Activated naive CD4-positive, alpha-beta T cell treated with anti-CD3 and anti-CD28 coated beads for 36 hours (primary cell): ENCODE measurements at regions not wholly inside any gene's neighbourhood (a gene's known extent, or its start where the extent isn't known, plus 50 kb on each side); places are given as distances from the start of the nearest gene placed in this dataset.

Source experiments
- CTCF ChIA-PET: fragments of 350-600 bp; sonication (Branson Sonifier 250); formaldehyde crosslinking; loops from one replicate; lab custom pipeline; 2021; ENCODE audit warnings: antibody characterized with exemption; lab: Charles Lee
- DNase-seq: peaks from one replicate; pipeline ENCODE4 v3.0.0-alpha.2; 2020
- H3K27ac Mint-ChIP-seq: one replicate; pipeline ENCODE4 v1.8.0; 2021; ENCODE audit warnings: mild to moderate bottlenecking, mixed read lengths
- H3K27me3 Mint-ChIP-seq: one replicate; pipeline ENCODE4 v1.8.0; 2021; ENCODE audit warnings: low read depth, mixed read lengths
- H3K36me3 Mint-ChIP-seq: one replicate; pipeline ENCODE4 v1.8.0; 2021; ENCODE audit warnings: low read depth, mixed read lengths
- H3K4me1 Mint-ChIP-seq: one replicate; pipeline ENCODE4 v1.8.0; 2021; ENCODE audit warnings: low read depth, mixed read lengths
- H3K4me3 Mint-ChIP-seq: one replicate; pipeline ENCODE4 v1.8.0; 2021; ENCODE audit warnings: mild to moderate bottlenecking, moderate library complexity, mixed read lengths
- H3K9me3 Mint-ChIP-seq: one replicate; pipeline ENCODE4 v1.8.0; 2021; ENCODE audit warnings: mixed read lengths
- intact Hi-C: fragments of 100-400 bp; cut with micrococcal nuclease; formaldehyde crosslinking; loops from one replicate; pipeline ENCODE4 v1.15.1; 2023

- Mint-ChIP-seq H3K36me3 (no peaks in the 10 kb centered on the region), H3K4me3 (no peak overlapping the region), H3K27me3 (no peaks in the 10 kb centered on the region), H3K27ac (no peak overlapping the region), H3K9me3 (peaks cover 5% of the 10 kb centered on the region), H3K4me1 (no peaks in the 10 kb centered on the region)
- DNase-seq = no peak
- CTCF ChIA-PET = no interaction called here
- intact Hi-C loops = no loop called here
Observed at GRCh38 chr4:162657966-162658365, 494.2 kb upstream of the FSTL5 start.

- peaks cover 2% of the 10 kb centered on the region for H3K9me3 Mint-ChIP-seq
- H3K4me3 Mint-ChIP-seq = no peak overlapping the region
- no peak for DNase-seq
- CTCF ChIA-PET = no interaction called here
- H3K27me3 Mint-ChIP-seq = no peaks in the 10 kb centered on the region
- no peaks in the 10 kb centered on the region for H3K36me3 Mint-ChIP-seq
- no peaks in the 10 kb centered on the region for H3K4me1 Mint-ChIP-seq
- H3K27ac Mint-ChIP-seq = no peak overlapping the region
- intact Hi-C loops = no loop called here
Observed at GRCh38 chr4:162650166-162650565, 486.4 kb upstream of the FSTL5 start.

DNA sequence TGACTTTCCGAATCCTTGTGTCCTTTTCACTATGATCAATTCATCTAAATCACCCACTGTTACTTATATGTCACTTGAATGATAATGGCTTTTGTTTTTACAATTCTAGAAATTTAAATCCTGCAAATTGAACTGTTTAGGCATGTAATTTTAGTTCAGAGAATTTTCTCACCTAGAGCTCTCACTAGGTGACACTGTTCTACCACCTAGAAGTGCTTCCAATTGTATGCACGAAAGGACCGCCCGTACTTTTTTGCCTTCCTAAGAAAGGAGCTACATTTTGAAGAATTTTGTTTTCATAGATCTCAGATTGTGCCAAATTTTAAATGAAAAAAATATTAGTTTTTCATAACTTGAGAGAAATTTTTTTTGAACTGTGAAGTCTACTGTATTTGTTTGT is 481.6 kb upstream of the FSTL5 start:
- Mint-ChIP-seq H3K36me3 (no peaks in the 10 kb centered on the region), H3K4me1 (no peaks in the 10 kb centered on the region), H3K27me3 (no peaks in the 10 kb centered on the region), H3K27ac (no peak overlapping the region), H3K4me3 (no peak overlapping the region), H3K9me3 (peaks cover 3% of the 10 kb centered on the region)
- DNase-seq = no peak
- CTCF ChIA-PET = interaction anchor here (1.0 kb wide), 1 partner anchor 41 kb away, joined by 3 read pairs; no protein-coding TSS in a partner anchor
- intact Hi-C loops = no loop called here

DNA sequence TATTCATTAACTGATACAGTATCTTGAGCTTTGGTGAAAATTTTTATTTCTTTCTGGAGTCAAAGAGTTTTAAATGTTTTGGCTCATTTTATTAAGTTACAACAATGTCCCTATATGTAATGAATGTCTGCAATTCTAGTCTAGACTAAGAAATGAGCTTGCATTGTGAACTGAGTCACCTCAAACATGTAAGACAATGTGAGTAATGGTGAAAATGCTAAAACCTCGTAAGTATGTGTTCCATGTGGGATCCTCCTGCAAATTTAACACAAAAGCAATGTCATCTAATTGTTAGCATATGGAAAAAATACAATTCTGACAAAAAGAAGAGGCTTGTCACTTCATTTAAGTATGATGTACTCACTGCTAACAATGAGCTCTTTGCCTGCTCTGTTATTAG is 480.5 kb upstream of the FSTL5 start:
- Mint-ChIP-seq H3K9me3 (peaks cover 3% of the 10 kb centered on the region), H3K27me3 (no peaks in the 10 kb centered on the region), H3K27ac (no peak overlapping the region), H3K36me3 (no peaks in the 10 kb centered on the region), H3K4me3 (no peak overlapping the region), H3K4me1 (no peaks in the 10 kb centered on the region)
- intact Hi-C loops = no loop called here
- CTCF ChIA-PET = interaction anchor here (1.0 kb wide), 1 partner anchor 42 kb away, joined by 3 read pairs; no protein-coding TSS in a partner anchor
- no peak for DNase-seq

DNA sequence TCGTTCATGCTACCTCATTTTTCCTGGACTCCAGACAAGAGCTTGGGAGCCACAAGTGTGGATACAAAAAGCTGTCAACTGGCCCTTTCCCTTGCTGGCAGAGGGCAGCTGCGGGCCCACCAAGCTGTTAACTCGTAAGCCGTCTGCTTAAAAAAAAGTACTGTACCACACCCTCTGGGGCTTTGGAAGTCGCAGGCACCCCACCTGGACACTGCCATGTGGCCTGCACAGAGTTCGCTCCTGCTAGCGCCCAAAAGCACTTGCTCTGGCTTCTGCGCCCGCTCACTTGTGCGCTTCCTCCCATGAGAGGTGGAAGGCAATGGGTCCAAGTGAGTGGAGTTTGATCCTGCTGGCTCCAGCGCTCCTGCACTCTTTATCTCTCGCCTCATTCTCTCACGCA is 476.4 kb upstream of the FSTL5 start:
- DNase-seq = no peak
- Mint-ChIP-seq H3K27me3 (no peaks in the 10 kb centered on the region), H3K9me3 (peaks cover 3% of the 10 kb centered on the region), H3K4me1 (no peaks in the 10 kb centered on the region), H3K4me3 (no peak overlapping the region), H3K27ac (no peak overlapping the region), H3K36me3 (no peaks in the 10 kb centered on the region)
- CTCF ChIA-PET = no interaction called here
- intact Hi-C loops = no loop called here

- intact Hi-C loops = no loop called here
- DNase-seq = no peak
- Mint-ChIP-seq H3K27me3 (no peaks in the 10 kb centered on the region), H3K4me1 (no peaks in the 10 kb centered on the region), H3K27ac (no peak overlapping the region), H3K9me3 (peaks cover 5% of the 10 kb centered on the region), H3K36me3 (no peaks in the 10 kb centered on the region), H3K4me3 (no peak overlapping the region)
- CTCF ChIA-PET = no interaction called here
Observed at GRCh38 chr4:162634390-162634789, 470.6 kb upstream of the FSTL5 start.

DNA sequence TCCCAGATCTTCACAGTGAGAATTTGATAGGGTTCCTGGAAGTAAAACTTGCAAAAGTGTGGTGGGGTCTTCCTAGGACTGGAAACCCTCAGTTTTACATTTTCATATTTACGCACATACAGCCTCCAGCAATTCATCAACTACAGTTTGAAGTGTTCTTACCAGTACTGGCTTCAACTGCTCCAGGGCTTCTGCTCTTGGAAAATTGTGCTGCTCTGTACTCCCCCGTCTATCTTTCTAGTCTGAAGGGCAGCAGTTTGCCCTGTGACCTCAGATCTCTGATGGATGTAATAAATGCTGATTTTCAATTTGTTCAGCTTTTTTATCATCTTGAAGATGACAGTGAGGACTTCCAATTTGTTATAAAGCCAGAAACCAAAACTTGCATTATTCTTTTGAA is 458.9 kb upstream of the FSTL5 start:
- CTCF ChIA-PET = no interaction called here

GRCh38 chr4:162610116-162610515 is 446.3 kb upstream of the FSTL5 start:
- Mint-ChIP-seq H3K9me3 (no peaks in the 10 kb centered on the region), H3K27ac (no peak overlapping the region), H3K4me3 (no peak overlapping the region), H3K4me1 (no peaks in the 10 kb centered on the region), H3K27me3 (no peaks in the 10 kb centered on the region), H3K36me3 (no peaks in the 10 kb centered on the region)
- intact Hi-C loops = no loop called here
- no peak for DNase-seq
- CTCF ChIA-PET = no interaction called here

More for the DNA sequence above, 458.9 kb upstream of the FSTL5 start:
- Mint-ChIP-seq H3K9me3 (peaks cover 3% of the 10 kb centered on the region), H3K4me1 (no peaks in the 10 kb centered on the region), H3K4me3 (no peak overlapping the region), H3K36me3 (no peaks in the 10 kb centered on the region), H3K27ac (no peak overlapping the region), H3K27me3 (no peaks in the 10 kb centered on the region)
- intact Hi-C loops = no loop called here
- DNase-seq = no peak

DNA sequence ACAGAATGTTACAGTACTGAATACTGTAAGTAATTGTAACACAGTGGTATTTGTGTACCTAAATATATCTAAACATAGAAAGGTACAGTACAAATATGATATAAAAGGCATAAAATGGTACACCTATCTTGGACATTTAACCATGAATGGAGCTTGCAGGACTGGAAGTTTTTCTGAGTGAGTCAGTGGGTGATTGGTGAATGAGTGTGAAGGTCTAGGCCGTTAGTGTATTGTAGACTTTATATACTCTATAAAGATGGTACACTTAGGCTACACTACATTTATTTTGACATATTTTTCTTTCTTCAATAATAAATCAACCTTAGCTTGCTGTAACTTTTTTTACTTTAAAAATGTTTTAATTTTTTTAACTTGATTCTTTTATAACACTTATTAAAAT is 422.5 kb upstream of the FSTL5 start:
- CTCF ChIA-PET = no interaction called here
- Mint-ChIP-seq H3K27me3 (no peaks in the 10 kb centered on the region), H3K9me3 (peaks cover 4% of the 10 kb centered on the region), H3K4me1 (no peaks in the 10 kb centered on the region), H3K4me3 (no peak overlapping the region), H3K27ac (no peak overlapping the region), H3K36me3 (no peaks in the 10 kb centered on the region)
- intact Hi-C loops = no loop called here
- DNase-seq = no peak

- Mint-ChIP-seq H3K9me3 (peaks cover 5% of the 10 kb centered on the region), H3K27ac (no peak overlapping the region), H3K4me1 (no peaks in the 10 kb centered on the region), H3K4me3 (no peak overlapping the region), H3K36me3 (no peaks in the 10 kb centered on the region), H3K27me3 (no peaks in the 10 kb centered on the region)
- intact Hi-C loops = no loop called here
- DNase-seq = no peak
- CTCF ChIA-PET = no interaction called here
Observed at GRCh38 chr4:162582180-162582579, 418.4 kb upstream of the FSTL5 start.

- CTCF ChIA-PET = no interaction called here
- DNase-seq = no peak
- Mint-ChIP-seq H3K4me1 (no peaks in the 10 kb centered on the region), H3K4me3 (no peak overlapping the region), H3K27ac (no peak overlapping the region), H3K9me3 (peaks cover 3% of the 10 kb centered on the region), H3K36me3 (no peaks in the 10 kb centered on the region), H3K27me3 (no peaks in the 10 kb centered on the region)
- intact Hi-C loops = no loop called here
Observed at GRCh38 chr4:162565730-162566129, 401.9 kb upstream of the FSTL5 start.

DNA sequence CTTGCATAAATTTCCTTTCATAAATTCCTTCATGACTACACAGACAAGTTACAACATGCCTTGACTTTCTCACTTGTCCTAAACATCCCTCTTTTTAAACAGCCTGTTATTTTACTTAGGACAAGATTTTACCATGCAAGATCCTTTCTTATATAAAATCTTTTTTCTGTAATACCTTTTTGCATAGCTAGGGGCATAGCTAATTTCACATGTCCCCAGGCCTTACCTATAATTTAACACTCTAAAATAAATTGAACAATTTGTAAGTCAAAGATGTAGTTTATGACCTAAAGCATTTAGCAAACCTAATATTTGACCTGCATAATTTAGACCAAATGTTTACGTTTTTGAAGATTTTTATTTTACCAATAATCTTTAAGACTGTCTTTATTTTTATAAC is 396.3 kb upstream of the FSTL5 start:
- peaks cover 3% of the 10 kb centered on the region for H3K9me3 Mint-ChIP-seq

GRCh38 chr4:162557516-162558106 is 393.8 kb upstream of the FSTL5 start:
- CTCF ChIA-PET = no interaction called here
- no peaks in the 10 kb centered on the region for H3K27me3 Mint-ChIP-seq

More for the DNA sequence above, 396.3 kb upstream of the FSTL5 start:
- Mint-ChIP-seq H3K27me3 (no peaks in the 10 kb centered on the region), H3K27ac (no peak overlapping the region), H3K4me1 (no peaks in the 10 kb centered on the region), H3K36me3 (no peaks in the 10 kb centered on the region), H3K4me3 (no peak overlapping the region)
- CTCF ChIA-PET = no interaction called here
- no peak for DNase-seq
- intact Hi-C loops = no loop called here

More at GRCh38 chr4:162557516-162558106, 393.8 kb upstream of the FSTL5 start:
- Mint-ChIP-seq H3K36me3 (no peaks in the 10 kb centered on the region), H3K4me3 (no peak overlapping the region), H3K4me1 (no peaks in the 10 kb centered on the region), H3K27ac (no peak overlapping the region), H3K9me3 (peaks cover 4% of the 10 kb centered on the region)
- DNase-seq = no peak
- intact Hi-C loops = no loop called here
